GM19452 (cell line): ENCODE measurements at regions not wholly inside any gene's neighbourhood (a gene's known extent, or its start where the extent isn't known, plus 50 kb on each side); places are given as distances from the start of the nearest gene placed in this dataset.

Experiments used
- ATAC-seq: cut with Tn5 transposase; IDR thresholded peaks from one replicate; pipeline ENCODE4 v1.9.1; 2021; ENCODE audit not compliant: unreplicated experiment

DNA sequence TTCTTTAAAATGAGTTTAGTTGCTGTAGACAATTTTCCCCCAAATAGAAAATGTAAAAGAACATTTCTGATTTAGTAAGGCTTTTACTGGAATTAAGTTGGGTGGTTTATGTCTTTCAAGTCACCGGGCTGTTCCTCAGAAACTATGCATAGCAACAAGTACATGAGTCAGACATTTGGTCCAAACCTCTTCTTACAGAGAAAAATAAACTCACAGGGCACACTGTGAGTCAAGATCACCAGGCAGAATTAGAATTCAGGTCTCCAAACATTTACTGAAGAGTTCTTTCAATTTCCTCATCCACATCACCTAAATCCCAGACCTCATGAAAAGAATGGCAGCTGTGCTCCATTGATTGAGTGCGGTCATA lies 476.1 kb upstream of the SOX5 start:
- no peak for ATAC-seq

DNA sequence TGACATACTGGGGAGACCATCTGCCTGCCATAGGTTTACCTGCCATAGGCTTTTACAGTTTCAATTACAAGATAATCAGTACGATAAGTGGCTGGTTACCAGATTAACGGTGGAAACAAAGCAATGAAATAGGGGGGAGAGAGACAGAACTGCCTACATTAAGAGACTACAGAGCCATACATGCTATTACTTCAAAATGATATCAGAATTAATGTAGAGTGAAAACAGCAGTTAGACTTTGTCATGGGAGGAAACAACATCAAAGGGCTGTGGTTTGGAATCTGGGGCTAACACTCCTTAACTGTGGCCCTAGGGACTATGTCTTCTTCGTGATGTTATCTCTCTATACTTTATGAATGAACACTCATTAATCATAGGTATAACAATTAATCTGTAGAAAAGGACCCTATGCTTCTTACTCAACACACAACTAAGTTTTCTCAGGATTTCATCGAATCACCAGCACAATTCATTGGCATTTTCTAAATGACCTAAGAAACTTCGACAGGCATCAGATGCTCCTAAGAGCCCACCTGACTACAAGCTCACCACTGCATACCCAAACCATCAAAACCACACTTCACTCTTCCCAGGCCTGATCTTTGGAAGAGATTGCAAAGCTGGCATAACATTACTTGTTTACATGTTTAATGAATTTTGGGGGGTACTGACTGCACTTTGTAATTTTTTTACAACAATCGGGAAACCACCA lies 475.6 kb upstream of the SOX5 start:
- no peak for ATAC-seq

DNA sequence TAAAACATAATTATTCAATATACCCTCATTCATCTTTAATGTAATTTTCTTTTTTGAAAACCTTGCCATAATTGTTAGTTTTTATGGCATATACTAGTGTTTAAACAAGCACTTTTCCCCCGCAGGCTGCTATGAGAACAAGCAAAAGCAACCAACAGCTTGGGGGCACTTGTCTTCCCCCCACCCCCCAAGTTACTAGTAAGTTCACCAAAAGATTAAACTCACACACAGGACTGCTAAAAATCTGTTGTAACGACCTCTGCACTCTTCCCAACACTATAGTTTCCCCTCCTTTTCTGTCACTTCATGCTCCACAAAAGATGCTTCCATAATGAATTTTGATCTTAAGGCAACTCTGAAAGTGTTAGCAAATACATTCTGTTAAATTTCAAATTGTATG lies 474.9 kb upstream of the SOX5 start:
- ATAC-seq: no peak

GRCh38 chr12:24423611-24424010 lies 474.1 kb upstream of the SOX5 start:
- ATAC-seq: no peak

DNA sequence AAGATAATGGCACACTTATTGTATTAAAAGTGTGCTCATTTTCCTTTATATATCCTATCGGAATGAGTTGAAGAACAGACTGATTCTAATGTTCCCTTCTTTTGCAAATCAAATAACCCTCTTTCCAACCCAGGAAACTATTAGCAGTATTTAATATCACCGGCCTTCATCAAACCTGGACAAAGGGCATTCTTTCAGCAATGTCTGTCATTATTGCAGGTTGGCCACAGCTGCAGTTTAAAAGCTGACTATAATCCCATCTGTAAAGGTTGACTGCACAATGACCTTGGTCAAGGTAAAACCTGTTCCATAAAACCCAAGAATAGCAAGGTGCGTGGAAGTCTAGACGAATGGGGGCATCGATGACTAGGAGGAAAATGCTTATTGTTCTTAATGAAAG lies 472.3 kb upstream of the SOX5 start:
- ATAC-seq: no peak

DNA sequence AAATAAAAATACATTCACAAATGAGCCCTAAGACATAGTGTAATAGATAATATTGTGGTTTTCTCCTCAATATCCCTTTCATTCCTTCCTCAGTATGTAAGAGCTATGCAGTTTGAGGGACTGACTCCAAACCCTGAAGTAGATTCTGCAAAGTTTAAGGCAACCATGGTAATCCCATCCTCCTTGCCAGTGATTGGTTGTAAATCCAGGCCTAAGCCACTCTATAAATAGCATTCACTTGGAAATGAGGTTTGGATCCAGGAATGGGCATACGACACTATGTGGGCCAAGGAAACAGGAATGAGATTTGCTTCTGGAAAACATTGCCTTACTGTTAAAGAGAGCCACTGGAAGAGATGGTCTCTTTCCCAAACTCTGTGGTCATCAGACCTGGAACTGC lies 468.7 kb upstream of the SOX5 start:
- ATAC-seq: no peak

- ATAC-seq: no peak
These were observed 467.1 kb upstream of the SOX5 start for GRCh38 chr12:24416423-24417109.

GRCh38 chr12:24415934-24416333 lies 466.5 kb upstream of the SOX5 start:
- ATAC-seq: no peak

DNA sequence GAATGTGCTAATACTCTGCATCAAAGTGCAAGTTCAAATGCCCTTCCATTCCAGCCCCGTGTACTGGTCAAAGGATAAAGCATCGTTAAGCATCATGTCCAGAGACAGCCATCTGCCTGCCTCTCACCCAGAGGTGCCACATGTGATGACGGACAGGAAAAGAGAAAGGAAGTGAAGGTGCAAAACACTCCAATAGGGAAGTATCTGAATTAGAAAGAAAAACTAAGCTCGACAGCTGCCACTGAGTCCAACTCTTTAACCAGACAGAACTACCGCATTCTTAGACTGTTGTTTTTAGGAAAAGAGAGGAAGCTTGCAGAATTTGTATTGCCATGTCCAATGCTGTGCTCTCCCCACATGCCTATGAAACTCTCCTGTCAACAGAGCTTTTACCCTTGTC lies 465.0 kb upstream of the SOX5 start:
- ATAC-seq: no peak

GRCh38 chr12:24411948-24412347 lies 462.5 kb upstream of the SOX5 start:
- ATAC-seq: no peak

GRCh38 chr12:24409868-24410267 lies 460.4 kb upstream of the SOX5 start:
- no peak for ATAC-seq

GRCh38 chr12:24408305-24408704 lies 458.8 kb upstream of the SOX5 start:
- no peak for ATAC-seq

GRCh38 chr12:24407884-24408283 lies 458.4 kb upstream of the SOX5 start:
- no peak for ATAC-seq

DNA sequence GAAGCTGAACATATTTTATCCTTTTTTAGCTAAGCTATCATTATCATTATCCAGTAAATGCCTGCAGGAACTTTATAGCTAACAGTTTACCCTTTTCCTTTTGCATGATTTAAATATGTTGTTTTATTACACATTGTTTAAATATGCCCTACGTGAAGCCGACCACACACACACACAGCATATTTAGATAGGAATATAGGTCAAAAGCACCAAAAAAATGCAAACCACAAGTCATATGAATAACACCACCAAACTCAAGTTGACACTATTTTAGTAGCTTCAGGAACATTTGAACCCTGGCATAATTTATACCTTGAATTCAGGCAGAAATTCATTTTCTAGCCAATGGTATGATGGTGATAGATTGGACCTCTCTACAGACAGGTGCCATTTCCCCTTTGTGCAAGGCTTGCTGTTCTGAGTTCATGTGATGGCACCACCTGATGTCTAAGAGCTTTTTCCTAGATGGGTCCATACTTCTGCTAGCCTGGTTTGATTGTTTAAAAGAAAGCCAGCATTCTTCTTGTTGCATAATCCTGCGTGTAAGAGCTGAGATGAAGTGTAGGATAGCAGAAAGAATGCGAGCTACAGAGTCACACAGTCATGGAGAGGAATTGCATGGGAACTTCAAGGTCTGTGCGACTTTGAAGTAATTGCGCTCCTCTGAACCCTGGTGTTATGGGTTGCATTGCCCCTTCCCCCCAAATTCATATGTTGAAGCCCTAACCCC lies 454.8 kb upstream of the SOX5 start:
- ATAC-seq: no peak

DNA sequence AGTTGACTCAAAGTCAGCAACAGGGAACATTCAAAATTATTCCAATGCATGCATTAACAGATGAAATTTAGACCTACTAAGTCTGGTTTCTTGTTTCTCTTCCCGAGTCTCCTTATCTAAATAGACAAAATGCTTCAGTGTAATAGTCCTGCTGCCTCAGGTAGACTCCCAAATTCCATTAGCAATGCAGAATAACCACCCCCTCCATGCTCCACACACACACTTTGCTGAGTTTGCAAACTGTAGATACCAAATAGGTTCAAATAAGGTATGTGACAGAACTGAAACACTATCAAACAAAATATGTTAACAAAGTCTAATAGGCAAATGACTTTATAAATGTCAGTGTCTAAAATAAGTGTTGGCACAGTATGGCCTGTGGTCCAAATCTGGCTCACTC lies 451.1 kb upstream of the SOX5 start:
- ATAC-seq: no peak

DNA sequence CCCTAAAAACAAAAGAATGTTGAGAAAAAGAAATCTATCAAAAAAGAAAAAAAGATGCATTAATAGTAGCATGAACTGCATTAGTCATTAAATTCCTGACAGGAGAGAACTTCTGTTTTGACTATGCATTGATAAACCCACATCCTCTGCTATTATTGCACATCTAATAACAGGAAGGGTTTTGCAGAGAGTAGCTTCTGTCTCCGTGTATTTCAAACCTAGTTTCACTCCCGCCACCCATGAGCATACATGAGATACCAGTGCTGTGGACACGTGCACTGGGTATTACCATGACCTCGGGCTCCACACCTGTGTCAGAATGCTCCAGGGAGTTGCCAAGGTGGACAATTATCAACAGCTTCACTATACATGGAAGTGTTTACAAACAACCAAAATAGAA lies 449.1 kb upstream of the SOX5 start:
- ATAC-seq: peak; percentile 95

DNA sequence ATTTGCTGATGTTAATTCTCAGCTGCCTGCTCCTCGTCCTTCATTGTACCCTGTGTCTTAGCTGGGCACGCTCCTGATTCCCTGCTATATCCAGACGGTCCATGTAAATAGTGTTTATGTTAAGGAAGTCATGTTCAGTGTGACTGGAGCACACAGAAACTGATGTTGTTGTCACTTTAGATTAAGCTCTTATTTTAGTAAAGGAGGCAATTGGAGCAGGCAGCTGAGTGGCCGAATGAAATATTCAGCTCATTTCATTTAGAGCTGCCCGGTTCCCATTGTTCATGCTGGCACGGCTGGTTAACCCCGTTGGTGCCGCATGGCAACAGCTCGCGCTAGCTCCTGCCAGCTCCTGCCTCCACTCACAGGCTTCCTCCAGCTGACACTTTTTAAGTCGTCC lies 446.8 kb upstream of the SOX5 start:
- ATAC-seq: no peak

GRCh38 chr12:24394246-24394645 lies 444.8 kb upstream of the SOX5 start:
- ATAC-seq: no peak

- ATAC-seq: no peak
These were observed 443.6 kb upstream of the SOX5 start for GRCh38 chr12:24393071-24393470.

DNA sequence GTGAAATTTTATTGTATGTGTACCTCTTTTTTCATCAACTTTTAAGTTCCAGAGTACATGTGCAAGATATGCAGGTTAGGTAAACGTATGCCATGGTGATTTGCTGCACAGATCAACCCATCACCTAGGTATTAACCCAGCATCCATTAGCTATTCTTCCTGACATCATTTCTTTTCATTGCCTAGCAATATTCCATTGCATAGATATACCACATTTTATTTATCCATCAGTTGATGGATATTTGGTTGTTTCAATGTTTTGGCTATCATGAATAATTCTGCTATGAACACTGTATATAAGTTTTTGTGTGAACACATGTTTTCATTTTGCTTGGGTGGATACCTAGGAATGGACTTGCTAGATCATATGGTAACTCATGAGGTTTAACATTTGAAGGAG lies 439.9 kb upstream of the SOX5 start:
- no peak for ATAC-seq

GRCh38 chr12:24387381-24387780 lies 437.9 kb upstream of the SOX5 start:
- no peak for ATAC-seq

GRCh38 chr12:24386836-24387235 lies 437.4 kb upstream of the SOX5 start:
- ATAC-seq: no peak
